IMR-90 (cell line): ENCODE measurements at regions not wholly inside any gene's neighbourhood (a gene's known extent, or its start where the extent isn't known, plus 50 kb on each side); places are given as distances from the start of the nearest gene placed in this dataset.

Experiments used
- ATAC-seq: fragments of 200-7000 bp; cut with Tn5 transposase; 2 replicates; pipeline ENCODE4 v1.9.1; 2020; ENCODE audit warnings: low read depth, mild to moderate bottlenecking, moderate library complexity
- BruUV-seq: library from RNA; stranded (reverse); fragments of 400-500 nt; replicated peaks from 2 replicates; lab custom pipeline; 2021; lab: Mats Ljungman, UMichigan
- CTCF ChIA-PET: fragments of 300-600 bp; formaldehyde crosslinking; extraction: SDS; loops from one replicate; lab custom pipeline; 2021; ENCODE audit warnings: antibody characterized with exemption; lab: Yijun Ruan, JAX
- POLR2A ChIA-PET: fragments of 300-600 bp; sonication (Branson Sonifier 250); formaldehyde crosslinking; loops from one replicate; lab custom pipeline; 2022; ENCODE audit warnings: antibody characterized with exemption; ENCODE audit not compliant: unreplicated experiment; lab: Charles Lee
- DNase-seq: peaks from one replicate; pipeline ENCODE4 v3.0.0; 2013
- H2AFZ ChIP-seq: replicated peaks from 2 replicates; pipeline ENCODE3; 2013; ENCODE audit warnings: low read length, mild to moderate bottlenecking; ENCODE audit not compliant: poor library complexity
- H2AK5ac ChIP-seq: 2 replicates; pipeline ENCODE4 v1.6.1; 2013; ENCODE audit warnings: low read depth, low read length, inconsistent platforms
- H2AK9ac ChIP-seq: replicated peaks from 2 replicates; pipeline ENCODE3; 2013; ENCODE audit warnings: mild to moderate bottlenecking, low read depth, low read length, moderate library complexity; ENCODE audit not compliant: poor library complexity
- H2BK120ac ChIP-seq: 2 replicates; pipeline ENCODE4 v1.6.1; 2013; ENCODE audit warnings: low read depth, low read length, inconsistent platforms
- H2BK15ac ChIP-seq: 3 replicates; pipeline ENCODE4 v1.6.1; 2013; ENCODE audit warnings: low read depth, low read length, inconsistent platforms
- H2BK20ac ChIP-seq: 2 replicates; pipeline ENCODE4 v1.6.1; 2013; ENCODE audit warnings: low read depth, mild to moderate bottlenecking, inconsistent platforms, low read length, moderate library complexity
- H2BK5ac ChIP-seq: 2 replicates; pipeline ENCODE4 v1.6.1; 2013; ENCODE audit warnings: mild to moderate bottlenecking, low read depth, low read length, inconsistent platforms; ENCODE audit not compliant: poor library complexity, severe bottlenecking
- H3K14ac ChIP-seq: replicated peaks from 2 replicates; pipeline ENCODE4 v1.6.1; 2013; ENCODE audit warnings: low read depth, low read length, inconsistent platforms
- H3K18ac ChIP-seq: 2 replicates; pipeline ENCODE4 v1.6.1; 2013; ENCODE audit warnings: low read depth, low read length, control low read depth
- H3K23ac ChIP-seq: 2 replicates; pipeline ENCODE4 v1.6.1; 2013; ENCODE audit warnings: low read depth, low read length, inconsistent platforms
- H3K27ac ChIP-seq: 2 replicates; pipeline ENCODE4 v1.5.1; 2013; ENCODE audit warnings: mild to moderate bottlenecking, control low read depth, low read length; ENCODE audit not compliant: insufficient read depth
- H3K27me3 ChIP-seq: 2 replicates; pipeline ENCODE4 v1.6.1; 2013; ENCODE audit warnings: low read length; ENCODE audit not compliant: control insufficient read depth, insufficient read depth
- H3K36me3 ChIP-seq: 2 replicates; pipeline ENCODE4 v1.6.1; 2013; ENCODE audit warnings: low read length, mixed read lengths; ENCODE audit not compliant: control insufficient read depth, insufficient read depth
- H3K4ac ChIP-seq: 2 replicates; pipeline ENCODE4 v1.6.1; 2013; ENCODE audit warnings: low read depth, low read length, inconsistent platforms
- H3K4me1 ChIP-seq: 2 replicates; pipeline ENCODE4 v1.6.1; 2013; ENCODE audit warnings: low read length, mixed read lengths; ENCODE audit not compliant: control insufficient read depth, insufficient read depth
- H3K4me2 ChIP-seq: 2 replicates; pipeline ENCODE4 v1.6.1; 2013; ENCODE audit warnings: low read depth, mild to moderate bottlenecking, control low read depth, low read length, moderate library complexity
- H3K4me3 ChIP-seq: 2 replicates; pipeline ENCODE4 v1.5.1; 2013; ENCODE audit warnings: low read depth, mild to moderate bottlenecking, control low read depth, low read length, moderate library complexity; ENCODE audit not compliant: insufficient read depth
- H3K56ac ChIP-seq: 2 replicates; pipeline ENCODE4 v1.6.1; 2013; ENCODE audit warnings: low read length, inconsistent platforms; ENCODE audit not compliant: insufficient read depth; ENCODE audit errors: extremely low read depth
- H3K79me1 ChIP-seq, 2 experiments: 2 replicates each; pipeline ENCODE4 v1.6.1; 2013; ENCODE audit warnings: low read length in 2 of 2, inconsistent platforms in 1 of 2, low read depth in 1 of 2
- H3K9ac ChIP-seq: 2 replicates; pipeline ENCODE4 v1.6.1; 2013; ENCODE audit warnings: low read depth, low read length, control low read depth
- H3K9me1 ChIP-seq: 2 replicates; pipeline ENCODE4 v1.6.1; 2013; ENCODE audit warnings: low read length, inconsistent platforms; ENCODE audit not compliant: insufficient read depth
- H3K9me3 ChIP-seq: 2 replicates; pipeline ENCODE4 v1.6.1; 2013; ENCODE audit warnings: low read length; ENCODE audit not compliant: control insufficient read depth, insufficient read depth
- H4K20me1 ChIP-seq: 2 replicates; pipeline ENCODE4 v1.6.1; 2013; ENCODE audit warnings: low read length, inconsistent platforms; ENCODE audit not compliant: insufficient read depth
- H4K5ac ChIP-seq: 2 replicates; pipeline ENCODE4 v1.6.1; 2013; ENCODE audit warnings: mild to moderate bottlenecking, low read depth, low read length, control low read depth
- H4K8ac ChIP-seq, 2 experiments: 2 replicates each; pipeline ENCODE4 v1.6.1; 2013; ENCODE audit warnings: low read depth in 2 of 2, low read length in 2 of 2, control low read depth in 1 of 2, inconsistent platforms in 1 of 2
- H4K91ac ChIP-seq: 2 replicates; pipeline ENCODE4 v1.6.1; 2013; ENCODE audit warnings: low read depth, low read length, inconsistent platforms; ENCODE audit not compliant: insufficient read depth
- BHLHE40 ChIP-seq: fragments of 150-350 bp; IDR thresholded peaks from 2 replicates; pipeline ENCODE4 v1.6.1; 2016; ENCODE audit warnings: mild to moderate bottlenecking, low read depth, low read length
- CEBPB ChIP-seq: IDR thresholded peaks from 2 replicates; pipeline ENCODE4 v1.6.1; 2012; ENCODE audit warnings: low read depth, low read length, improper control_type of control experiment
- CHD1 ChIP-seq: IDR thresholded peaks from 2 replicates; pipeline ENCODE4 v1.6.1; 2012; ENCODE audit warnings: low read depth, low read length, improper control_type of control experiment
- FOS ChIP-seq: fragments of 150-350 bp; IDR thresholded peaks from 2 replicates; pipeline ENCODE4 v1.6.1; 2016; ENCODE audit warnings: low read depth, low read length
- MAFK ChIP-seq: IDR thresholded peaks from 2 replicates; pipeline ENCODE4 v1.6.1; 2012; ENCODE audit warnings: low read depth, low read length, improper control_type of control experiment
- MAZ ChIP-seq: IDR thresholded peaks from 2 replicates; pipeline ENCODE4 v1.6.1; 2012; ENCODE audit warnings: low read depth, mild to moderate bottlenecking, low read length, improper control_type of control experiment, moderate library complexity, borderline replicate concordance
- MXI1 ChIP-seq: IDR thresholded peaks from 2 replicates; pipeline ENCODE4 v1.6.1; 2012; ENCODE audit warnings: low read depth, mild to moderate bottlenecking, low read length, moderate library complexity, borderline replicate concordance
- NFE2L2 ChIP-seq: fragments of 150-350 bp; IDR thresholded peaks from 2 replicates; pipeline ENCODE4 v1.6.1; 2016; ENCODE audit warnings: low read depth, mild to moderate bottlenecking, low read length
- POLR2A ChIP-seq: IDR thresholded peaks from 2 replicates; pipeline ENCODE4 v1.6.1; 2012; ENCODE audit warnings: mild to moderate bottlenecking, low read depth, low read length
- RAD21 ChIP-seq: IDR thresholded peaks from 2 replicates; pipeline ENCODE4 v1.6.1; 2012; ENCODE audit warnings: low read length, improper control_type of control experiment
- RCOR1 ChIP-seq: IDR thresholded peaks from 2 replicates; pipeline ENCODE4 v1.6.1; 2012; ENCODE audit warnings: mild to moderate bottlenecking, low read length, improper control_type of control experiment; ENCODE audit not compliant: insufficient replicate concordance
- RFX5 ChIP-seq: IDR thresholded peaks from 2 replicates; pipeline ENCODE4 v1.8.0; 2012; ENCODE audit warnings: low read depth, mild to moderate bottlenecking, low read length, moderate library complexity
- SMC3 ChIP-seq: fragments of 150-350 bp; IDR thresholded peaks from 2 replicates; pipeline ENCODE4 v1.6.1; 2016; ENCODE audit warnings: low read depth, mild to moderate bottlenecking, antibody characterized with exemption, low read length, moderate library complexity
- dilution Hi-C: fragments of 300-500 bp; cut with HindIII; formaldehyde crosslinking; loops from one replicate; pipeline ENCODE4 v1.14.3; 2018; ENCODE audit warnings: low sequenced_read_pairs; ENCODE audit not compliant: unreplicated experiment
- in situ Hi-C: fragments of 300-500 bp; cut with MboI; formaldehyde crosslinking; loops from 3 replicates; pipeline ENCODE4 v1.14.3; 2019; ENCODE audit warnings: low sequenced_read_pairs, inconsistent platforms, mixed read lengths
- intact Hi-C: fragments of 100-400 bp; cut with micrococcal nuclease; formaldehyde crosslinking; loops from 2 replicates; pipeline ENCODE4 v1.10.0; 2022
- TF ChIP-seq, protein P1 (sequence below): fragments of 150-350 bp; IDR thresholded peaks from 2 replicates; pipeline ENCODE4 v1.6.1; 2017; ENCODE audit warnings: mild to moderate bottlenecking, antibody characterized with exemption, low read length, low read depth
- TF ChIP-seq, protein P2 (sequence below): fragments of 150-350 bp; IDR thresholded peaks from 2 replicates; pipeline ENCODE4 v1.6.1; 2016; ENCODE audit warnings: low read depth, mild to moderate bottlenecking, low read length, moderate library complexity, borderline replicate concordance
- TF ChIP-seq, protein P3 (sequence below): conservative IDR thresholded peaks from 2 replicates; pipeline ENCODE4 v1.5.1; 2012; ENCODE audit warnings: mild to moderate bottlenecking, low read depth, low read length, improper control_type of control experiment

DNA sequence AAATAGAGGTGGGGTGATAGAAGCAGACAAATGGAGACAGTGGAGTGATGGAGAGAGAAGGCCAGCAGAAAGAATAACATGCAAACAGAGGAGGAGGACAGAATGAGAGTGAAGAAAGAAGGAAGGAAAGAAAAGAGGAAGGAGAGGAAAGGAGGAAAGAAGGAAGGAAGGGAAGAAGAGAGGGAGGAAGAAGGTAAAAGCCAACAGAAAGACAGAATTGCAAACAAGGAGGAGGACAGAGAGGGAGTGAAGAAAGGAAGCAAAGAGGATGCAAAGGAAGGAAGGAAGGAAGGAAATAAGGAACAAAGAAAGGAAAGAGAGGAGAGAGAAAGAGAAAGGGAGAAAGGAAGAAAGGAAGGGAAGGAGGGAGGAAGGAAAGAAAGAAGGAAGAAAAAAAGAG is 444.0 kb downstream of the IRS1 start:
- Histone ChIP-seq H2AK5ac (no peak overlapping the region), H2BK120ac (no peak overlapping the region), H3K9ac (no peak overlapping the region), H2BK15ac (no peak overlapping the region), H3K27ac (no peak overlapping the region), H4K20me1 (no peaks in the 10 kb centered on the region), H3K27me3 (no peaks in the 10 kb centered on the region), H3K4me3 (no peak overlapping the region), H3K9me1 (no peaks in the 10 kb centered on the region), H3K14ac (no peak overlapping the region), H4K91ac (no peak overlapping the region; the same call in 1 of the 2 replicates), H3K18ac (no peak overlapping the region; the same call in 1 of the 2 replicates), H3K36me3 (no peaks in the 10 kb centered on the region), H2BK5ac (no peak overlapping the region), H2BK20ac (no peak overlapping the region), H2AFZ (no peak overlapping the region), H2AK9ac (no peak overlapping the region), H3K56ac (no peak overlapping the region), H3K4me2 (no peak overlapping the region), H4K5ac (no peak overlapping the region), H3K4me1 (peaks cover 3% of the 10 kb centered on the region), H4K8ac (no peak overlapping the region; a peak in 1 of 4 replicates), H3K79me1 (no peaks in the 10 kb centered on the region), H3K23ac (no peak overlapping the region), H3K4ac (no peak overlapping the region), H3K9me3 (no peaks in the 10 kb centered on the region)
- DNase-seq (no peak), ATAC-seq (no peak)
- CTCF ChIA-PET, result no interaction called here
- intact Hi-C loops (no loop called here), in situ Hi-C loops (no loop called here), dilution Hi-C loops (no loop called here)
- POLR2A ChIA-PET, result no interaction called here
- TF ChIP-seq NFE2L2, result no peak
- TF ChIP-seq RAD21, result no peak
- TF ChIP-seq MXI1, result no peak
- TF ChIP-seq POLR2A, result no peak
- no peak for TF ChIP-seq CEBPB
- no peak for TF ChIP-seq BHLHE40
- TF ChIP-seq RCOR1, result no peak
- no peak for TF ChIP-seq MAZ
- TF ChIP-seq MAFK, result no peak
- TF ChIP-seq, protein P1, sequence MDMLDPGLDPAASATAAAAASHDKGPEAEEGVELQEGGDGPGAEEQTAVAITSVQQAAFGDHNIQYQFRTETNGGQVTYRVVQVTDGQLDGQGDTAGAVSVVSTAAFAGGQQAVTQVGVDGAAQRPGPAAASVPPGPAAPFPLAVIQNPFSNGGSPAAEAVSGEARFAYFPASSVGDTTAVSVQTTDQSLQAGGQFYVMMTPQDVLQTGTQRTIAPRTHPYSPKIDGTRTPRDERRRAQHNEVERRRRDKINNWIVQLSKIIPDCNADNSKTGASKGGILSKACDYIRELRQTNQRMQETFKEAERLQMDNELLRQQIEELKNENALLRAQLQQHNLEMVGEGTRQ, result no peak
- TF ChIP-seq CHD1, result no peak
- TF ChIP-seq, protein P2, sequence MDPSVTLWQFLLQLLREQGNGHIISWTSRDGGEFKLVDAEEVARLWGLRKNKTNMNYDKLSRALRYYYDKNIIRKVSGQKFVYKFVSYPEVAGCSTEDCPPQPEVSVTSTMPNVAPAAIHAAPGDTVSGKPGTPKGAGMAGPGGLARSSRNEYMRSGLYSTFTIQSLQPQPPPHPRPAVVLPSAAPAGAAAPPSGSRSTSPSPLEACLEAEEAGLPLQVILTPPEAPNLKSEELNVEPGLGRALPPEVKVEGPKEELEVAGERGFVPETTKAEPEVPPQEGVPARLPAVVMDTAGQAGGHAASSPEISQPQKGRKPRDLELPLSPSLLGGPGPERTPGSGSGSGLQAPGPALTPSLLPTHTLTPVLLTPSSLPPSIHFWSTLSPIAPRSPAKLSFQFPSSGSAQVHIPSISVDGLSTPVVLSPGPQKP, result no peak
- no peak for TF ChIP-seq FOS
- TF ChIP-seq RFX5, result no peak
- TF ChIP-seq, protein P3, sequence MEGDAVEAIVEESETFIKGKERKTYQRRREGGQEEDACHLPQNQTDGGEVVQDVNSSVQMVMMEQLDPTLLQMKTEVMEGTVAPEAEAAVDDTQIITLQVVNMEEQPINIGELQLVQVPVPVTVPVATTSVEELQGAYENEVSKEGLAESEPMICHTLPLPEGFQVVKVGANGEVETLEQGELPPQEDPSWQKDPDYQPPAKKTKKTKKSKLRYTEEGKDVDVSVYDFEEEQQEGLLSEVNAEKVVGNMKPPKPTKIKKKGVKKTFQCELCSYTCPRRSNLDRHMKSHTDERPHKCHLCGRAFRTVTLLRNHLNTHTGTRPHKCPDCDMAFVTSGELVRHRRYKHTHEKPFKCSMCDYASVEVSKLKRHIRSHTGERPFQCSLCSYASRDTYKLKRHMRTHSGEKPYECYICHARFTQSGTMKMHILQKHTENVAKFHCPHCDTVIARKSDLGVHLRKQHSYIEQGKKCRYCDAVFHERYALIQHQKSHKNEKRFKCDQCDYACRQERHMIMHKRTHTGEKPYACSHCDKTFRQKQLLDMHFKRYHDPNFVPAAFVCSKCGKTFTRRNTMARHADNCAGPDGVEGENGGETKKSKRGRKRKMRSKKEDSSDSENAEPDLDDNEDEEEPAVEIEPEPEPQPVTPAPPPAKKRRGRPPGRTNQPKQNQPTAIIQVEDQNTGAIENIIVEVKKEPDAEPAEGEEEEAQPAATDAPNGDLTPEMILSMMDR, result no peak
- no peak for TF ChIP-seq SMC3
- BruUV-seq, result no TSS peak
